ENCODE measurements at regions not wholly inside any gene's neighbourhood (a gene's known extent, or its start where the extent isn't known, plus 50 kb on each side); places are given as distances from the start of the nearest gene placed in this dataset.
"Not testable (repeated sequence)": the region's sequence is repeated elsewhere in the genome, so short reads cannot be mapped to it uniquely, and the experiment has no call there.

DNA sequence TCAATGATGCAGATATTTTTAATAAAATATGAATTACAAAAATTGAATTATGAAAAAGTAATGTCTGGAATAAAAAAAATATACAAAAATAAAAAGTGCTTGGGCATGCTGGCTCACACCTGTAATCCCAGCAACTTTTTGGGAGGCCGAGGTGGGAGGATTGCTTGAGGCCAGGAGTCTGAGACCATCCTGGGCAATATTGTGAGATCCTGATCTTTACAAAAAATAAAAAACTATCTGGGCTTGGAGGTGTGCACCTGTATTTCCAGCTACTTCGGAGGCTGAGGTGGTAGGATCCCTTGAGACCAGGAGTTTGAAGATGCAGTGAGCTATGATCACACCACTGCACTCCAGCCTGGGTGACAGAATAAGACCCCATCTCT lies 141.8 kb downstream of the NPIPB5 start:
- peaks cover 3% of the 10 kb centered on the region for H3K27me3 Mint-ChIP-seq (ENCODE audit: unreplicated experiment)
- no peaks in the 10 kb centered on the region for H3K36me3 Mint-ChIP-seq (ENCODE audit: unreplicated experiment)
- H3K27ac Mint-ChIP-seq (ENCODE audit: unreplicated experiment): no peak overlapping the region
- no peaks in the 10 kb centered on the region for H3K9me3 Mint-ChIP-seq (ENCODE audit: unreplicated experiment)
- TF ChIP-seq, protein P1, sequence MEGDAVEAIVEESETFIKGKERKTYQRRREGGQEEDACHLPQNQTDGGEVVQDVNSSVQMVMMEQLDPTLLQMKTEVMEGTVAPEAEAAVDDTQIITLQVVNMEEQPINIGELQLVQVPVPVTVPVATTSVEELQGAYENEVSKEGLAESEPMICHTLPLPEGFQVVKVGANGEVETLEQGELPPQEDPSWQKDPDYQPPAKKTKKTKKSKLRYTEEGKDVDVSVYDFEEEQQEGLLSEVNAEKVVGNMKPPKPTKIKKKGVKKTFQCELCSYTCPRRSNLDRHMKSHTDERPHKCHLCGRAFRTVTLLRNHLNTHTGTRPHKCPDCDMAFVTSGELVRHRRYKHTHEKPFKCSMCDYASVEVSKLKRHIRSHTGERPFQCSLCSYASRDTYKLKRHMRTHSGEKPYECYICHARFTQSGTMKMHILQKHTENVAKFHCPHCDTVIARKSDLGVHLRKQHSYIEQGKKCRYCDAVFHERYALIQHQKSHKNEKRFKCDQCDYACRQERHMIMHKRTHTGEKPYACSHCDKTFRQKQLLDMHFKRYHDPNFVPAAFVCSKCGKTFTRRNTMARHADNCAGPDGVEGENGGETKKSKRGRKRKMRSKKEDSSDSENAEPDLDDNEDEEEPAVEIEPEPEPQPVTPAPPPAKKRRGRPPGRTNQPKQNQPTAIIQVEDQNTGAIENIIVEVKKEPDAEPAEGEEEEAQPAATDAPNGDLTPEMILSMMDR (IDR thresholded peaks at IDR 0.05): no peak
- peak; percentile 73 for DNase-seq (ENCODE audit: extremely low spot score, unreplicated experiment)
- H3K4me1 Mint-ChIP-seq (ENCODE audit: unreplicated experiment): no peaks in the 10 kb centered on the region
- H3K4me3 Mint-ChIP-seq (ENCODE audit: unreplicated experiment): no peak overlapping the region

DNA sequence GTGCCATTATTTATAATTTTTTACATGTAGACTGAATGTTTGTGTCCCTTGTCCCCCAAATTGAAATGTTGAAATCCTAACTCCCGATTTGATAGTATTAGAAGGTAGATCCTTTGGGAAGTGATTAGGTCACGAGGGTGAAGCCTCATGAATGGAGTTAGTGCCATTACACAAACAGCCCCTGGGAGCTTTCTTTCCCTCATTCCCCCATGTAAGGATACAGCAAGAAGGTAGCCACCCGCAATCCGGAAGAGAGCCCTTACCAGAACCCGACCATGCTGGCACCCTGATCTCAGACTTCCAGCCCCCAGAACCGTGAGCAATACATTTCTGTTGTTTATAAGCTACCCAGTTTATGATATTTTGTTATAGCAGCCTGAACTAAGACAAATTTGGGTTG lies 143.2 kb downstream of the NPIPB5 start:
- peak; percentile 74 for DNase-seq (ENCODE audit: extremely low spot score, unreplicated experiment)
- Mint-ChIP-seq H3K9me3 (ENCODE audit: unreplicated experiment) (no peaks in the 10 kb centered on the region), H3K36me3 (ENCODE audit: unreplicated experiment) (no peaks in the 10 kb centered on the region), H3K4me3 (ENCODE audit: unreplicated experiment) (no peak overlapping the region), H3K4me1 (ENCODE audit: unreplicated experiment) (no peaks in the 10 kb centered on the region), H3K27ac (ENCODE audit: unreplicated experiment) (no peak overlapping the region), H3K27me3 (ENCODE audit: unreplicated experiment) (peaks cover 3% of the 10 kb centered on the region)
- TF ChIP-seq, protein P1 (IDR thresholded peaks at IDR 0.05): no peak

DNA sequence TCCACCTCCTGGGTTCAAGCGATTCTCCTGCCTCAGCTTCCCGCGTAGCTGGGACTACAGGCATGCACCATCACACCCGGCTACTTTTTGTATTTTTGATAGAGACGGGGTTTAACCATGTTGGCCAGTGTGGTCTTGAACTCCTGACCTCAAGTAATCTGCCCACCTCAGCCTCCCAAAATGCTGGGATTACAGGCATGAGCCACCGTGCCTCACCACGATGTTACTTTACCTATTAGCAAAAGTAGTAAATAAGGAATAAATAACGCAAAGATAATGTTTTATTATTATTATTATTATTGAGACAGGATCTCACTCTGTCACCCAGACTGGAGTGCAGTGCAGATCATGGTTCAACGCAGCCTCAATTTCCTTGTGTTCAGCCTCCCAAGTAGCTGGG lies 145.9 kb downstream of the NPIPB5 start:
- not testable (repeated sequence) for H3K27me3 Mint-ChIP-seq (ENCODE audit: unreplicated experiment); H3K9me3 Mint-ChIP-seq (ENCODE audit: unreplicated experiment); H3K27ac Mint-ChIP-seq (ENCODE audit: unreplicated experiment); H3K4me1 Mint-ChIP-seq (ENCODE audit: unreplicated experiment); H3K4me3 Mint-ChIP-seq (ENCODE audit: unreplicated experiment); H3K36me3 Mint-ChIP-seq (ENCODE audit: unreplicated experiment)
- peak; percentile 77 for DNase-seq (ENCODE audit: extremely low spot score, unreplicated experiment)

DNA sequence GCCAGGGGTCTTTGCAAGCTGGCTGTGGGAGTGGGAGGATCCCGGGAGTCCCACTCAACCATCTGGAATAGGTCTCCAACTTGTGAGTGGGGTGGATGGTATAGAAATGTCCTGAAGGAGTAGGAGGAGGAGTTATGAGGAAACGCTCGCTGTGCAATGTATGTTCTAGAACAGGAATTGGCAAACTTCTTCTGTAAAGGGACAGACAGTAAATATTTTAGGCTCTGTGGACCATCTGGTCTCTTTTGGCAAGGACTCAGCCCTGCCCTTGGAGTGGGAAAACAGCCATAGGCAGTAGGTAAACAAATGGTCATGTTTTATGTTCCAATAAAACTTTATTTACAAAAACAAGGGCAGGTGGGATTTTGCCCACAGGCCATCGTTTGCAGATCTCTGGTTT lies 149.2 kb downstream of the NPIPB5 start:
- DNase-seq (ENCODE audit: extremely low spot score, unreplicated experiment): no peak
- Mint-ChIP-seq H3K27me3 (ENCODE audit: unreplicated experiment) (no peaks in the 10 kb centered on the region), H3K9me3 (ENCODE audit: unreplicated experiment) (no peaks in the 10 kb centered on the region), H3K27ac (ENCODE audit: unreplicated experiment) (no peak overlapping the region), H3K4me1 (ENCODE audit: unreplicated experiment) (no peaks in the 10 kb centered on the region), H3K4me3 (ENCODE audit: unreplicated experiment) (no peak overlapping the region), H3K36me3 (ENCODE audit: unreplicated experiment) (no peaks in the 10 kb centered on the region)
- TF ChIP-seq, protein P1 (IDR thresholded peaks at IDR 0.05): no peak

DNA sequence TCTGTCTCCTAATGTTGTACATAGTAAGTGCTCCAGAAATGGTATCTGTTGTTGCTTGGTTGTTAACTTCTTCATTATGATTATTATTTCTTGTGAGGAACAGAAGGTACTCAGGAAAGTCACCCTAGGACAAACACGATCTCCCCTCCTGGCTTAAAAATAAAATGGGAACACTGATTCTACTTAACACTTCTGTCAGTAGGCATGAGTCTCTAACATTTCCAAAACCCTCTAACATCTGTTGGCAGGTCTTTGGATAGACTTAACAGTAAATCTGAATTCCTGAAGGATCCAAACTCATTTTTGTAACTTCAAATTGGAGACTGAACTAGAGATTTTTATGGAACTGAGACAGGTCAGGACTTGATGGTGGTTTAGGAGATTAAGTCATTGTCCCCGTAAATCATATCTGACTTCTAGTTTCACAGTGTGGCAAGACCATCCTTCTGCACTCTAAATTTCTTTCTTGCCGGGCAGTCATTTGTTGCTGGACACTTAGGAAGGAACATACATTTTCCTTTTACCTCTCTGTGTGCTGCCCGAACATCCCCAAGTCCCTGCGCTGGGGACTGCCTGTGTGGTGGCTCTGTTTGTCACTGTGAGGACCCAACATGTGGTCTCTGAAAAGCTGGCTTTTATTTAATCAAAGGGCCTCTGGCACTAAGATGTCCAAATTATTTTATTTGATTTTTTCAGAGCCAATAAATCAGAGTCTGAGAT lies 149.9 kb downstream of the NPIPB5 start:
- DNase-seq (ENCODE audit: extremely low spot score, unreplicated experiment): no peak
- H3K4me1 Mint-ChIP-seq (ENCODE audit: unreplicated experiment): no peaks in the 10 kb centered on the region
- no peaks in the 10 kb centered on the region for H3K36me3 Mint-ChIP-seq (ENCODE audit: unreplicated experiment)
- TF ChIP-seq, protein P1 (IDR thresholded peaks at IDR 0.05): no peak
- no peaks in the 10 kb centered on the region for H3K27me3 Mint-ChIP-seq (ENCODE audit: unreplicated experiment)
- H3K4me3 Mint-ChIP-seq (ENCODE audit: unreplicated experiment): no peak overlapping the region
- no peak overlapping the region for H3K27ac Mint-ChIP-seq (ENCODE audit: unreplicated experiment)
- H3K9me3 Mint-ChIP-seq (ENCODE audit: unreplicated experiment): no peaks in the 10 kb centered on the region

Measured in osteocyte (in vitro differentiated cells).